Inflammatory macrophage (primary cell): ENCODE measurements at regions not wholly inside any gene's neighbourhood (a gene's known extent, or its start where the extent isn't known, plus 50 kb on each side); places are given as distances from the start of the nearest gene placed in this dataset.
"Not testable (repeated sequence)": the region's sequence is repeated elsewhere in the genome, so short reads cannot be mapped to it uniquely, and the experiment has no call there.

Experiments
- DNase-seq, 2 donors: peaks; one replicate each; pipeline ENCODE4 v3.0.0-alpha.2; 2020 to 2022

DNA sequence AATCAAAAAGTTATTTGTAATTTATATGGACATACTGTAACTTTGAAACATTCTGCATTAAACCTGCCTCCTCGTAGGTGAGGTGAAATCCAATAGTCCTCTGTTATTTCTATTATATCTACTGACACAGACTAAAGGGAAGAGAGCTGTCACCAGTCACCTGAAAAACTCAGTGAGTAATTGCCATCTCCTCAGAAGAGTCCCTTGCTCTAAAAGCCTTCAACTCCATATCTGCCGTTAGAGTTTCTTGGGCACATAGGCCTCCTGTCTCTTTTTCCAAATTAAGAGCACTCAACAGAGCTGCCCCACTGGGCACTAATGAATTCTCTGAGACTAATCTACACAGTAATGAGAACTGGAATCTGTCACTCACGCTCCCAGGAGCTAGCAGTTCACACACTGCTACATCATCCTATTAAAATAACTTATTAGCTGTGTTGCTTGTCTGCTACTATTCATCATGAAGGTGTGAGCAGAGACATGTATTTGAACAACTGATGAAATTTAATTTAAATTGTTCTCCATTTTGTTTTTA is 67.3 kb upstream of the VCAN start:
- DNase-seq: no peak

DNA sequence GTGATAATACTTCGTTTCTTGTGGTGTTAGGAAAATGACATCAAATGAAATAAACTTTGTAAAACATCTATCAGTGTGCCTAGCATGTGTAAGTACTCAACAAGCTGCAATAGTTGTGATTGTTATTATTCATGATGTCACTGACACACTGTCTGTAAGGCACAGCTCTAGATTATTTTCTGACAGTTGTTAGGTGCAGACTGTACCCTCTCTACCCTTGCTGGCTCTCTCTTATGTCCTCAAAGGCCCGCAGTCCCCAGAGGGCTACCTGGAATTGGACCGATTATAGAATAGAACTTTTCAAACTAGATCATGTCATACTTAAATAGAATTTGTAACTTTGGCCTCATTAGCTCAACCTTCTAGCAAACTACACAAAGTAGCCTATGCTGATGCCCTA is 65.9 kb upstream of the VCAN start:
- DNase-seq: no peak

DNA sequence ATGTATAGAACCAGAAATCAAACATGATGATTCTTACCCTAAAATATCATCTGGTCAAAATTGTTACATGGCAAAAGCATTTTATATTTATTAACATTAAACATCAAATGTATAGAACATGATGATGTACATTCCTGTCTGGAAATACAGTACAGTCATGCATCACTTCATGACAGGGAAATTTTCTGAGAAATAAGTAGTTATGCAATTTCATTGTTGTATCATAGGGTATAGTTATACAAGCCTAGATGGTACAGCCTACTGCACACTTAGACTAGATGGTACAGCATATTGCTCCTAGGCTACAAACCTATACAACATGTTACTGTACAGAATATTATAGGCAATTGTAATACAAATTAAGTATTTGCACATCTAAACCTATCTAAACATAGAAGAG is 64.6 kb upstream of the VCAN start:
- peak in 1 of 2 donors; percentile 70 for DNase-seq

DNA sequence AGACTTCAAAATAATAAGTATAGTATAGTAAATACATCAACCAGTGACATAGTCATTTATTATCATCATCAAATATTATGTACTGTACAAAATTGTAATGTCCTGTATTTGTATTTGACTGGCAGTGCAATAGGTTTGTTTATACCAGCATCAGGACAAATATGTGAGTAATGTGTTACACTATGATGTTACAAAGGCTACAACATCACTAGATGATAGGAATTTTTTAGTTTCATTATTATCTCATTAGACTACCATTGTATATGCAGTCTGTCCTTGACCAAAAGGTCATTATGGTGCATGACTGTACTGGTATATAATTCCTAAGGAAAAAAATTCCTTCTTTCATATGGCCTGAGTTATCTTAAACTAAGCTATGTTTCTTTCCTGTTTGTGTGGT is 63.6 kb upstream of the VCAN start:
- DNase-seq: no peak

DNA sequence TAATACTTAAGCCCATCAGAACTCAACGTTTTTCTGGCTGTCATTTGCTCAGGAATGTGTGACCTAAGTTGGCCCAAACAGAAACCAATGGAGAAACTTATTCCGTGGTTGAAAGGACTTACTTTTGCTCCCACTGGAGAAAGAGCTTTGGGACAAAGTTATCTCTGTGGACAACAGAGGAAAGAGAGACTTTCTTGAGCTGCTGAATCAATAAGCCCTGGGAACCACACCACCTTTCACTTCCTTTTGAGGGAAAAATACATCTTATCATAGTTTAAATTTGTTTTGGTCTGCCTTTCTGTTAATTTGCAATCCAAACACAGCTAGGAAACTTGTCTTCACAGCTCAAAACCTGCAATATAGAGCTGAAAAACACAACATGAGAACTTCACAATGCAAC is 62.8 kb upstream of the VCAN start:
- DNase-seq: no peak

DNA sequence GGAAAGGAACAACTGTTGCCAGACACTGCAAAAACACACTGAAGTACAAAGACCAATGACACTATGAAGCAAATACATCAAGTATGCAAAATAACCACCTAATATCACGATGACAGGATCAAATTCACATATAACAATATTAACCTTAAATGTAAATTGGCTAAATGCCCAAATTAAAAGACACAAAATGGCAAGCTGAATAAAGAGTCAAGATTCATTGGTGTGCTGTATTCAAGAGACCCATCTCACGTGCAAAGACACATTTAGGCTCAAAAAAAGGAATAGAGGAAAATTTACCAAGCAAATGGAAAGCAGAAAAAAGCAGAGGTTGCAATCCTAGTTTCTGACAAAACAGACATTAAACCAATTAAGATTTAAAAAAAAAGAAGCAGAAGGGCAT is 61.8 kb upstream of the VCAN start:
- DNase-seq: not testable (repeated sequence)

DNA sequence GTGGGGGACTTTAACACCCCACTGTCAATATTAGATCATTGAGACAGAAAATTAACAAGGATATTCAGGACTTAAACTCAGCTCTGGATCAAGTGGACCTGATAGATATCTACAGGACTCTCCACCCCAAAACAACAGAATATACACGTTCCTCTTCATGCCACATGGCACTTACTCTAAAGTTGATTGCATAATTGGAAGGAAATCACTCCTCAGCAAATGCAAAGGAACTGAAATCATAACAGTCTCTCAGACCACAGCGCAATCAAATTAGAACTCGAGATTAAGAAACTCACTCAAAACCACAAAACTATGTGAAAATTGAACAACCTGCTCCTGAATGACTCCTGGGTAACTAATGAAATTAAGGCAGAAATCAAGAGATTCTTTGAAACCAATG is 61.2 kb upstream of the VCAN start:
- DNase-seq: peak; percentile 54 to 82

DNA sequence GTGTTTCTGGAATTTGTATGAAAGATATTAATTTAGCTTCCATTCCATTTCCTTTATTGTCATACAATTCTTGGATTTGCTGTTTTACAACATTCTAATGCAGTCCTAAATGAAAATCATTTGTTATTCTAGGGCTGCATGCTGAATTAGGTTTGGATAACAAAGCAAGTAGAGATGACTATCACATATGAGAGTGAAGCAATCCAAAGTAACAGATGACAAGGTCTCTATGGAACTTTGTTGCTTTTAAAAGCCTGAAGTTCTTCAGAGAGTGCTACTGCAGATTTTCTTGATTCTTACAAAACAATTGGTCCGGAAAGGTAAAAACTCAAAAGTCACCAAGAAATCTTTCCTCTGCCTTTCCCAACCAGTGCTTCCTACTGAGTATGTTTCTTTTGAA is 56.9 kb upstream of the VCAN start:
- DNase-seq: no peak

DNA sequence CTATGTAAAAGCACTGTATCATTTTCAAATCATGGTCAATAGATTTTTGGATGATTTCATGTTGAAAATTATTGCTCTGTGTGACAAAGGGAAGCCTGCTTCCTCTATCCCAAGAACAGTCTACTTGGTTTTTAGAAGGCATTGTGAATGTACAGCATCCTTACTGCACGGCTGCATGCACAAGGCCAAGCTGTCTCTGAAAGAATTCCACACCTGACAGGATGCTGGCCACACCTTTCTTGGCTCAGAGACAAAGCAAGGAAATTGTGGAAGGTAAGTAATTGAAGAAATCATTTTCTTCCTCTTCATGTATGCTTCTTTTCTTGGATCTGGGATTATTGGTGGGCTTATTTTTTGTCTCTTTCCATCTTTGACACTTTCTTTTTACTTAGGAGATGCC is 53.7 kb upstream of the VCAN start:
- no peak for DNase-seq

DNA sequence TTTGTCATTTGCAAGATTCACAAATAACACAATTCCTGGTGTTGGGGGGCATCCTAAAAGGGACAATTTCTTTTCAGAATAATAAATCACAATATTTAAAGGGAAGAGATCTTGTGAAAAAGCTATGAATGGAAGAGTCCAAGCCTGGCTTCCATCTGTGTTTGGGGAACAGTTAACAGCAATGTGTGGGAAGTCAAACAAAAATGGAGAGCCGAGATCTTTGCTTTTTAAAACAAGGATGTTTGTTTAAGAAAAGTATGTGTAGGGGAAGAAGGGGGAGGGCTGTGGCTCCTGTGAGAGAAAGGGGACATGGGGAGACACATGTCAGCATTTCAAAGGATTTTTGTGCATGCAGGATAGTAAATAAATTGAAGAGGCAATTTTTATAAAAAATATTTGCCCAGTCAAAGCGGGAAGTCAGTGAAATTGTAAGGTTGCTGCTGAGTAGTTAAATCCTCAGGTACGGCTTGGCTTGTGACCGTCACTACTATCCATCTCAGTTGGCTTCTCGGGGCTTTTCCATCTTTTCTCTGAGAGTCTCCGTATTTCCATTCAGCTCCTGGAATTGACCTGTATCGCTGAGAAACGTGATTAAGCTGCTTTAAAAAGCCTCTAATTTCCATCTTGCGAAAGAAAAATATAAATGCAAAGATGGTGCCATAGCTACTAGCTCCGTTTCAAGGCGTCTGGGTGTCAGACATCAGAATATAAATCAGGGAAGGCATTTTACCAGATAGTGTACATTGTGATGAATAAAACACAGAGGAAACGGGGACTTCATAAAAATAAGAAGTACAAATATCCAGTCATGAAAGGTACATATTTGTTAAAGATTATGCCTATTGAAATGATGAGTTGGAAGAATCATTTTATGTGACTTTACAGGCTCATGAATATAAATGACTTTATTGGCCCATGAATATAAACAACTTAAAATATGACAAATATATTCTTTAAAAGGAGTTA is 52.9 kb upstream of the VCAN start:
- DNase-seq: no peak
